Right lobe of liver (tissue), 4 donors: ENCODE measurements at regions not wholly inside any gene's neighbourhood (a gene's known extent, or its start where the extent isn't known, plus 50 kb on each side); places are given as distances from the start of the nearest gene placed in this dataset.

Experiments used
- POLR2A ChIP-seq: fragments of 450-650 bp; IDR thresholded peaks from one replicate; pipeline ENCODE4 v1.6.1; 2017; ENCODE audit warnings: antibody characterized with exemption, mild to moderate bottlenecking
- TF ChIP-seq, protein P1 (sequence below), 4 donors: fragments of 200-600 bp in 3 of 4; fragments of 450-650 bp in 1 of 4; IDR thresholded peaks; one replicate each; pipeline versions ENCODE4 v1.5.1 to v1.8.0; 2016 to 2022; ENCODE audit warnings: antibody characterized with exemption in 4 of 4, mild to moderate bottlenecking in 2 of 4
- donor health status: DM: no; HTN: no; CAD: no.
- donor health status: DM: no; HTN: no; CAD: no.
- donor health status: DM: no; HTN: yes; CAD: no.

DNA sequence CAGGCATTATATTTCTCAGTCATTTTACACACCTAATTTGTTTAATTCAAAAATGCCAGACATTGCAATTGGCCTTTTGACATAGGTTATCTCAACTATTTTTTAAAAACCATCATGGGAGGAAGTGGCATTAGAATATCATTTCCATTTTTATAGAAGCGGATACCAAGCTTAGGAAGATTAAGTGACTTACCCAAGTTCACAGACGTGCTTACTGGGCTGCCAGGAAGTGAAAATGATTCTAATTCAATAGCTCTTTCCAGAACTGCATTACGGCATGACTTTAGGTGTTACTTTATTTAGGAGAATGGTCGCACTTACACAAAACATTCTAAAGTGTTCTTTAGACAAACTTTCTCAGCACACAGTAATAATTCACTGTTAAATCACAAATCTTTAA, 231.9 kb downstream of the KLF12 start:
- TF ChIP-seq, protein P1, sequence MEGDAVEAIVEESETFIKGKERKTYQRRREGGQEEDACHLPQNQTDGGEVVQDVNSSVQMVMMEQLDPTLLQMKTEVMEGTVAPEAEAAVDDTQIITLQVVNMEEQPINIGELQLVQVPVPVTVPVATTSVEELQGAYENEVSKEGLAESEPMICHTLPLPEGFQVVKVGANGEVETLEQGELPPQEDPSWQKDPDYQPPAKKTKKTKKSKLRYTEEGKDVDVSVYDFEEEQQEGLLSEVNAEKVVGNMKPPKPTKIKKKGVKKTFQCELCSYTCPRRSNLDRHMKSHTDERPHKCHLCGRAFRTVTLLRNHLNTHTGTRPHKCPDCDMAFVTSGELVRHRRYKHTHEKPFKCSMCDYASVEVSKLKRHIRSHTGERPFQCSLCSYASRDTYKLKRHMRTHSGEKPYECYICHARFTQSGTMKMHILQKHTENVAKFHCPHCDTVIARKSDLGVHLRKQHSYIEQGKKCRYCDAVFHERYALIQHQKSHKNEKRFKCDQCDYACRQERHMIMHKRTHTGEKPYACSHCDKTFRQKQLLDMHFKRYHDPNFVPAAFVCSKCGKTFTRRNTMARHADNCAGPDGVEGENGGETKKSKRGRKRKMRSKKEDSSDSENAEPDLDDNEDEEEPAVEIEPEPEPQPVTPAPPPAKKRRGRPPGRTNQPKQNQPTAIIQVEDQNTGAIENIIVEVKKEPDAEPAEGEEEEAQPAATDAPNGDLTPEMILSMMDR (IDR thresholded peaks at IDR 0.05) = no peak
- no peak for TF ChIP-seq POLR2A
